CD14-positive monocyte (primary cell): ENCODE measurements at regions not wholly inside any gene's neighbourhood (a gene's known extent, or its start where the extent isn't known, plus 50 kb on each side); places are given as distances from the start of the nearest gene placed in this dataset.
A peak's percentile ranks its signal among the peaks of the same experiment; 100 is the strongest.

Experiments
- DNase-seq, 3 donors: peaks; one replicate each; pipeline ENCODE4 v3.0.0-alpha.2; 2011 to 2022
- H2AFZ ChIP-seq: 2 replicates; pipeline ENCODE4 v1.6.0; 2012; ENCODE audit warnings: mild to moderate bottlenecking, low read depth, low read length, inconsistent platforms; ENCODE audit not compliant: insufficient read depth, poor library complexity, severe bottlenecking
- H3K27ac ChIP-seq, 2 donors: 1 replicate in 1 of 2; 2 replicates in 1 of 2; pipeline ENCODE4 v1.5.1; 2012 to 2013; ENCODE audit warnings: low read length in 2 of 2, control low read depth in 1 of 2, inconsistent platforms in 1 of 2, low read depth in 1 of 2, mild to moderate bottlenecking in 1 of 2
- H3K27me3 ChIP-seq, 2 donors: one replicate each; pipeline versions ENCODE4 v1.6.0 to v1.6.1; 2011 to 2013; ENCODE audit warnings: low read length in 2 of 2; ENCODE audit not compliant: control insufficient read depth in 2 of 2, insufficient read depth in 2 of 2
- H3K36me3 ChIP-seq, 2 donors: replicated peaks in 1 of 2; 1 replicate in 1 of 2; 2 replicates in 1 of 2; pipeline versions ENCODE4 v1.5.1 to v1.6.1; 2012 to 2013; ENCODE audit warnings: low read length in 2 of 2, control low read depth in 1 of 2, inconsistent platforms in 1 of 2, mild to moderate bottlenecking in 1 of 2; ENCODE audit not compliant: insufficient read depth in 2 of 2, control insufficient read depth in 1 of 2
- H3K4me1 ChIP-seq, 2 donors: 1 replicate in 1 of 2; 2 replicates in 1 of 2; pipeline versions ENCODE4 v1.5.1 to v1.6.1; 2012 to 2013; ENCODE audit warnings: low read length in 2 of 2, control low read depth in 1 of 2, inconsistent platforms in 1 of 2, mild to moderate bottlenecking in 1 of 2, moderate library complexity in 1 of 2; ENCODE audit not compliant: insufficient read depth in 2 of 2, control insufficient read depth in 1 of 2
- H3K4me2 ChIP-seq: replicated peaks from 2 replicates; pipeline ENCODE3; 2012; ENCODE audit warnings: low read length, moderate library complexity, mild to moderate bottlenecking; ENCODE audit not compliant: poor library complexity, severe bottlenecking; ENCODE audit errors: extremely low read depth
- H3K4me3 ChIP-seq, 3 experiments: fragments of 200-600 bp in 1 of 3; sonication (generic) in 1 of 3; replicated peaks in 1 of 3; 1 replicate in 2 of 3; 2 replicates in 1 of 3; pipeline ENCODE4 v1.5.1; 2011 to 2013; ENCODE audit warnings: low read length in 3 of 3, mild to moderate bottlenecking in 3 of 3, control low read depth in 2 of 3, low read depth in 2 of 3, inconsistent platforms in 1 of 3, moderate library complexity in 1 of 3
- H3K79me2 ChIP-seq: 2 replicates; pipeline ENCODE4 v1.6.0; 2012; ENCODE audit warnings: mild to moderate bottlenecking, control low read depth, inconsistent platforms, low read length, moderate library complexity; ENCODE audit not compliant: insufficient read depth
- H3K9ac ChIP-seq: 2 replicates; pipeline ENCODE4 v1.6.0; 2017; ENCODE audit warnings: low read length, mild to moderate bottlenecking; ENCODE audit not compliant: insufficient read depth, poor library complexity, severe bottlenecking
- H3K9me3 ChIP-seq, 2 donors: replicated peaks in 1 of 2; 1 replicate in 1 of 2; 2 replicates in 1 of 2; pipeline versions ENCODE4 v1.5.1 to v1.6.1; 2012 to 2013; ENCODE audit warnings: low read length in 2 of 2, control low read depth in 1 of 2; ENCODE audit not compliant: control insufficient read depth in 1 of 2, insufficient read depth in 1 of 2
- H4K20me1 ChIP-seq: 2 replicates; pipeline ENCODE4 v1.6.0; 2012; ENCODE audit warnings: mild to moderate bottlenecking, low read length, control low read depth, moderate library complexity; ENCODE audit not compliant: insufficient read depth
- H3K27ac Mint-ChIP-seq, 7 donors: one replicate each; pipeline ENCODE4 v1.8.0; 2020; ENCODE audit warnings: mild to moderate bottlenecking in 7 of 7, mixed read lengths in 7 of 7, moderate library complexity in 6 of 7, inconsistent platforms in 2 of 7
- H3K27me3 Mint-ChIP-seq, 3 donors: one replicate each; pipeline ENCODE4 v1.8.0; 2021 to 2022; ENCODE audit warnings: low read depth in 3 of 3, mild to moderate bottlenecking in 3 of 3, mixed read lengths in 3 of 3, moderate library complexity in 3 of 3, inconsistent platforms in 1 of 3
- H3K36me3 Mint-ChIP-seq, 2 donors: one replicate each; pipeline ENCODE4 v1.8.0; 2020; ENCODE audit warnings: mixed read lengths in 2 of 2, inconsistent platforms in 1 of 2, mild to moderate bottlenecking in 1 of 2
- H3K4me1 Mint-ChIP-seq: one replicate; pipeline ENCODE4 v1.8.0; 2020; ENCODE audit warnings: mild to moderate bottlenecking, mixed read lengths
- H3K4me3 Mint-ChIP-seq, 2 donors: one replicate each; pipeline ENCODE4 v1.8.0; 2020; ENCODE audit warnings: mild to moderate bottlenecking in 2 of 2, mixed read lengths in 2 of 2, moderate library complexity in 1 of 2
- H3K9me3 Mint-ChIP-seq, 7 donors: one replicate each; pipeline ENCODE4 v1.8.0; 2020 to 2022; ENCODE audit warnings: mixed read lengths in 7 of 7, mild to moderate bottlenecking in 6 of 7, moderate library complexity in 6 of 7, inconsistent platforms in 2 of 7
- CTCF ChIP-seq: fragments of 200-600 bp; IDR thresholded peaks from one replicate; pipeline ENCODE4 v1.8.0; 2022; ENCODE audit warnings: antibody characterized with exemption, mild to moderate bottlenecking
- WGBS: methylation state at CpG from one replicate; pipeline ENCODE4 v1.1.5; 2013; ENCODE audit warnings: missing lambda C conversion rate; ENCODE audit not compliant: insufficient coverage; 5-methylcytosine and 5-hydroxymethylcytosine counted together
- intact Hi-C, 2 donors: fragments of 100-400 bp; cut with micrococcal nuclease; formaldehyde crosslinking; loops; one replicate each; pipeline versions ENCODE4 v1.15.0 to v1.15.1; 2023

- H3K9ac ChIP-seq = no peak overlapping the region
- Mint-ChIP-seq H3K9me3 (no peaks in the 10 kb centered on the region), H3K27me3 (peaks cover 0 to 7% (median 4%) of the 10 kb centered on the region in 3 donors), H3K27ac (no peak overlapping the region), H3K4me3 (no peak overlapping the region), H3K36me3 (no peaks in the 10 kb centered on the region), H3K4me1 (no peaks in the 10 kb centered on the region)
- WGBS = 60% methylated on average over 19 of the region's 24 CpGs
- H3K9me3 ChIP-seq = no peaks in the 10 kb centered on the region
- no peaks in the 10 kb centered on the region for H3K27me3 ChIP-seq
- no peak overlapping the region for H3K4me3 ChIP-seq
- no peak for DNase-seq
- no peak overlapping the region for H2AFZ ChIP-seq
- intact Hi-C loops = no loop called here
- no peak overlapping the region for H3K27ac ChIP-seq
- H3K4me1 ChIP-seq = no peaks in the 10 kb centered on the region
- no peaks in the 10 kb centered on the region for H3K79me2 ChIP-seq
- TF ChIP-seq CTCF = peak; percentile 69
- H3K4me2 ChIP-seq = no peak overlapping the region
- no peaks in the 10 kb centered on the region for H3K36me3 ChIP-seq
- H4K20me1 ChIP-seq = no peaks in the 10 kb centered on the region
Observed at GRCh38 chr18:11518788-11519685, 90.4 kb upstream of the SLC35G4 start.

- no peaks in the 10 kb centered on the region for H3K9me3 ChIP-seq
- Mint-ChIP-seq H3K4me3 (no peak overlapping the region), H3K4me1 (no peaks in the 10 kb centered on the region), H3K36me3 (no peaks in the 10 kb centered on the region), H3K27ac (no peak overlapping the region), H3K27me3 (peaks cover 0 to 6% (median 0%) of the 10 kb centered on the region in 3 donors), H3K9me3 (no peaks in the 10 kb centered on the region)
- whole genome bisulfite sequencing = 80% methylated on average over 1 of the region's 3 CpGs
- no peaks in the 10 kb centered on the region for H3K4me1 ChIP-seq
- no peak for TF ChIP-seq CTCF
- no peak overlapping the region for H3K4me2 ChIP-seq
- DNase-seq = no peak
- intact Hi-C loops = no loop called here
- H2AFZ ChIP-seq = no peak overlapping the region
- no peak overlapping the region for H3K9ac ChIP-seq
- no peak overlapping the region for H3K4me3 ChIP-seq
- no peaks in the 10 kb centered on the region for H3K27me3 ChIP-seq
- no peaks in the 10 kb centered on the region for H3K79me2 ChIP-seq
- no peaks in the 10 kb centered on the region for H3K36me3 ChIP-seq
- H4K20me1 ChIP-seq = no peaks in the 10 kb centered on the region
- H3K27ac ChIP-seq = no peak overlapping the region
Observed at GRCh38 chr18:11517704-11518103, 91.7 kb upstream of the SLC35G4 start.
